ENCODE measurements at regions not wholly inside any gene's neighbourhood (a gene's known extent, or its start where the extent isn't known, plus 50 kb on each side); places are given as distances from the start of the nearest gene placed in this dataset.
"Not testable (repeated sequence)": the region's sequence is repeated elsewhere in the genome, so short reads cannot be mapped to it uniquely, and the experiment has no call there.

GRCh38 chr1:79969886-79970285, 963.4 kb upstream of the ADGRL4 start:
- no peak for DNase-seq (ENCODE audit: low read depth)

GRCh38 chr1:79966438-79966837, 959.9 kb upstream of the ADGRL4 start:
- no peak for DNase-seq (ENCODE audit: low read depth)

GRCh38 chr1:79959635-79960034, 953.1 kb upstream of the ADGRL4 start:
- DNase-seq (ENCODE audit: low read depth) = no peak

GRCh38 chr1:79955966-79956365, 949.4 kb upstream of the ADGRL4 start:
- DNase-seq (ENCODE audit: low read depth) = no peak

GRCh38 chr1:79950511-79950910, 944.0 kb upstream of the ADGRL4 start:
- no peak for DNase-seq (ENCODE audit: low read depth)

GRCh38 chr1:79945391-79945790, 938.9 kb upstream of the ADGRL4 start:
- DNase-seq (ENCODE audit: low read depth) = no peak

GRCh38 chr1:79929356-79929755, 922.8 kb upstream of the ADGRL4 start:
- DNase-seq (ENCODE audit: low read depth) = no peak

GRCh38 chr1:79928901-79929300, 922.4 kb upstream of the ADGRL4 start:
- no peak for DNase-seq (ENCODE audit: low read depth)

- no peak for DNase-seq (ENCODE audit: low read depth)
These were observed 914.6 kb upstream of the ADGRL4 start for GRCh38 chr1:79920960-79921669.

GRCh38 chr1:79914896-79915295, 908.4 kb upstream of the ADGRL4 start:
- DNase-seq (ENCODE audit: low read depth) = no peak

GRCh38 chr1:79912813-79913212, 906.3 kb upstream of the ADGRL4 start:
- no peak for DNase-seq (ENCODE audit: low read depth)

GRCh38 chr1:79903321-79903720, 896.8 kb upstream of the ADGRL4 start:
- DNase-seq (ENCODE audit: low read depth) = no peak

GRCh38 chr1:79902418-79902817, 895.9 kb upstream of the ADGRL4 start:
- no peak for DNase-seq (ENCODE audit: low read depth)

GRCh38 chr1:79899914-79900313, 893.4 kb upstream of the ADGRL4 start:
- DNase-seq (ENCODE audit: low read depth) = peak; percentile 45

- DNase-seq (ENCODE audit: low read depth) = no peak
These were observed 889.6 kb upstream of the ADGRL4 start for GRCh38 chr1:79896140-79896539.

- DNase-seq (ENCODE audit: low read depth) = no peak
These were observed 889.0 kb upstream of the ADGRL4 start for GRCh38 chr1:79895573-79895972.

- DNase-seq (ENCODE audit: low read depth) = not testable (repeated sequence)
These were observed 887.6 kb upstream of the ADGRL4 start for GRCh38 chr1:79894129-79894528.

GRCh38 chr1:79887059-79887458, 880.5 kb upstream of the ADGRL4 start:
- DNase-seq (ENCODE audit: low read depth) = no peak

- DNase-seq (ENCODE audit: low read depth) = no peak
These were observed 878.6 kb upstream of the ADGRL4 start for GRCh38 chr1:79885101-79885500.

- no peak for DNase-seq (ENCODE audit: low read depth)
These were observed 870.6 kb upstream of the ADGRL4 start for GRCh38 chr1:79877086-79877485.

GRCh38 chr1:79875187-79875586, 868.7 kb upstream of the ADGRL4 start:
- no peak for DNase-seq (ENCODE audit: low read depth)

- no peak for DNase-seq (ENCODE audit: low read depth)
These were observed 867.8 kb upstream of the ADGRL4 start for GRCh38 chr1:79874289-79874688.

GRCh38 chr1:79859212-79859948, 852.9 kb upstream of the ADGRL4 start:
- DNase-seq (ENCODE audit: low read depth) = peak; percentile 3
